ENCODE measurements at regions not wholly inside any gene's neighbourhood (a gene's known extent, or its start where the extent isn't known, plus 50 kb on each side); places are given as distances from the start of the nearest gene placed in this dataset.

- no peak for DNase-seq (ENCODE audit: low read depth in 1 of 2, low spot score in 1 of 2)
These were observed 998.6 kb downstream of the TTLL7 start for GRCh38 chr1:83000286-83000685.

DNA sequence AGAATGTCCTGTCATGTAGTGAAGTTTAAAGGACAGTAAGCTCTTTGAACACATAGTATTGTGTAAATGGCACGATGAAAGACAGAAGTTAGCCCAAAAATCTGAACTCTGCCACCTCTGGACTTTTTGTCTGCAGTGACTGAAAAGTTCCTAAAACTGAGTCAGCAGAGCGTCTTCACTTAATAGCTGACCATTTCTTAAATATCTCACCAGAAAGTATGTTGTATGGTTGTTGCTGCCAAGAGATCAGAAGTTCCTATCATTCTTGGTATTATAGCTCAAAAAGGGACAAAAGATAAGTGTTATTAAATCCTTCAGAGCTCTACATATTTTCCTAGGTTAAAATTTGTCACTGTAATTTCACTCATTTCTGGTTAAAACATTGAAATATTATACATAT is 1003.0 kb downstream of the TTLL7 start:
- DNase-seq (ENCODE audit: low read depth in 1 of 2, low spot score in 1 of 2): no peak

DNA sequence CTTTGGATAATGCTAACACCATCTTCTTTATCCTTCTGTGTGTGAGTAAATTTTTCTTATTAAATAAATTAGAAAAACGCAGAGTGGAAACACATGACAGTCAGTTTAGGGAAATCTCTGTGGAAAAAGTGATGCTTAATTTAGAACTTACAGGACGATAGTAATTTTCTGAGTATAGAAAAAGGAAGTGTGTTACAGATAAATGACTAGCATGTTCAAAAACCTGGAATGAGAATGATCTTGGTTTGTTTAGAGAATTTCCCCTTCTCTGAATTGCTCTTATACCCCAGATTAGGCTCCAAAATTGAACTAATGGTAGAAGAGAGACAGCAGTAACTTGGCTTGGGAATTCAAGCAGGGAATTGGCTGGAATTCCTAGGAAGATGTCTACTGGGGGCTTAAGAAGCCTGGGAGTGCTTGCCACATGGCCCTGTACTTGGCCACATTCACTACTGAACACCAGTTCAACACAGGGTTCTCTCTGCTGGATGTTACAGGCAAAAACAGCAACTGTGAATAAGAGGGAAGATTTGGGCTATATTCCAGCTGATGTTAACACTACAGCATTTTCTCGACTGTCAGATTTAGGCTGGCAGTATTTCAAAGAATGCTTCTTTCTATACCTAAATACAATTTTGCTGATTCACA is 1004.2 kb downstream of the TTLL7 start:
- no peak for DNase-seq (ENCODE audit: low read depth in 1 of 2, low spot score in 1 of 2)

DNA sequence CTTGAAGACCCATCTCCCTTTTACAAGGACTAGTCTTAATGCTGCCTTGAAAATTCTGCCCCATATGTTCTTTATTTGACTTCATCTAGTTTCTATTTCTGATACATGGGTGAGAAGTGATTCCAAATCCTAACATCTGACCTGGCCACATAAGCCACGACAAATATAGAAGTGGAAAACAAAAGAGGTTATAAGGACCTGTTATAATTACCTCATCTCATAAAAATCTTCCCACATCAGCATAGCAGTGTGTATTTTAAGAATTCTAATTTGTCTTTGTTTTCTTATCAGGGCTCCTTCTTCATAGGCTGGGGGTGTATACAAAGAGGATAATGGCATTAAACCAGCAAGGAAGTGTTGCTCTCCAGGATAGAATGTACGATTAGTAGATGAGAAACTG is 1007.4 kb downstream of the TTLL7 start:
- DNase-seq (ENCODE audit: low read depth in 1 of 2, low spot score in 1 of 2): no peak

- no peak for DNase-seq (ENCODE audit: low read depth in 1 of 2, low spot score in 1 of 2)
These were observed 1019.2 kb downstream of the TTLL7 start for GRCh38 chr1:82979593-82980236.

DNA sequence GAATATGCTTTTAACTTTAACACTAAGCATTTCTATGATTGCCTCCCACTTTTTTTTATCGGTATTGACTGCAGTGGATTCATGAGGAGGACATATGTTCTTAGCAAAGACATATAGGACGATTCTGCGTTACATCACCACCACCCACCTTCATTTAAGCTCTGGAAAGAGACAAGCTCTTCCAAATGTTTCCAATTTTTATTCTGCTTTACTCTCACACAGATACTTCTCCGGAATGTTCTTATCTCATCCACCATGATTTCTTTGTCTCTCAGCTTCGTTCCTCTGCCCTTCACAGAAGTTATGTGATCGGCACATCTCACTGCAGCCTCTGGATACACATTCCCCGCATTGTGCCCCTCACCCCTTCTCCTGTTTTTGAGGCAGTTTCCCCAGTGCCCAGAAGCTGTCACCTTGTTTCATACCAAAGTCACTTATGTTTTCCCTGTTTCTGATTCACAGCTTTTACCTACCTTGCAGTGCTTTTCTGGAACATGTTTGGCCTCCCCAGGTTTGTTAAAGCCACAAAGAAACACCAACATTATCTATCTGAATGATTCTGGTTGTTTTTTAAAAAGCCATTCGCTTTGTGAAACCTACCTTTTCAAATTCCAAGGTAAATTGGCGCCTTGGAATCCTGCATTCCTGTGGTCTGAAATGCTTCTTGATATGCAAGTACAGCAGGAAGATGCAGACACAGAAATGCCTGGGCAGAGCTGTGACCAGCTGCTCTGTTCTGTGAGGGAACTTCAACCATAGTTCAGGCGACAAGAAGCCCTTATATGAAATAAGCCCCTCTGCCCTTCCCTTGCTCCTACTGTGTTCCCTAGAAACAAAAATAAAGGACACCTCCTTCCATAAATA is 1020.2 kb downstream of the TTLL7 start:
- no peak for DNase-seq (ENCODE audit: low read depth in 1 of 2, low spot score in 1 of 2)

DNA sequence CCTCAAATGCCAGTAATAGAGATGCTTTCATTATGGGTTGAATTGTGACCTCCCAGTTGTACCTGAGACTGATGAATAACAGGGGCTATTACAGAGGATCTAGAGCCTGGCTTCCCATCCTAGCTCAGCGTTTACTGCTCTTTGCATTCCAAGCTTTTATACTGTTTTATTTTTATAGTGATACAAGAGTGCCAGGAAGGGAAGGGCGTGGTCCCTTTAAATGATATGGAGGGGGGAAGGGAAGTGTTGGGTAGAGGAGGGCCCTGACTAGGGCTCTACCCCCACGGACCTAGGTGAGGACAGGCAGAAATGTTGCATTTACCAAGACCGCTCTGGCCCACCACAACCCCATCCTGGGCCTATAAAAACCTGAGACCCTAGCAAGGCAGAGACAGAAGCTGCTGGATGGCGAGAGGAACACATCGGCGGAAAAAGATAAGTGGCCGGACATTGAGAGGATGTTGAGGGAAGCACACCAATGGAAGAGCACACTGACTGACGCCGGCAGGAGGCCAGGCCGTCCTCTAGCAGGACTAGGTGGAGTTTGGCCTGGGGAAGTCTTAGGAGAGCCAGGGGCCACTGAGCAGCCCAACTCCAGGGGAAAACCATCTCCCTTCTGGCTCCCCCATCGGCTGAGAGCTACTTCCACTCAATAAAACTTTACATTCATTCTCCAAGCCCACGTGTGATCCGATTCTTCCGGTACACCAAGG is 1025.9 kb downstream of the TTLL7 start:
- no peak for DNase-seq (ENCODE audit: low read depth in 1 of 2, low spot score in 1 of 2)

GRCh38 chr1:82969340-82969739 is 1029.6 kb downstream of the TTLL7 start:
- no peak for DNase-seq (ENCODE audit: low read depth in 1 of 2, low spot score in 1 of 2)

GRCh38 chr1:82962658-82963057 is 1036.3 kb downstream of the TTLL7 start:
- DNase-seq (ENCODE audit: low read depth in 1 of 2, low spot score in 1 of 2): no peak

DNA sequence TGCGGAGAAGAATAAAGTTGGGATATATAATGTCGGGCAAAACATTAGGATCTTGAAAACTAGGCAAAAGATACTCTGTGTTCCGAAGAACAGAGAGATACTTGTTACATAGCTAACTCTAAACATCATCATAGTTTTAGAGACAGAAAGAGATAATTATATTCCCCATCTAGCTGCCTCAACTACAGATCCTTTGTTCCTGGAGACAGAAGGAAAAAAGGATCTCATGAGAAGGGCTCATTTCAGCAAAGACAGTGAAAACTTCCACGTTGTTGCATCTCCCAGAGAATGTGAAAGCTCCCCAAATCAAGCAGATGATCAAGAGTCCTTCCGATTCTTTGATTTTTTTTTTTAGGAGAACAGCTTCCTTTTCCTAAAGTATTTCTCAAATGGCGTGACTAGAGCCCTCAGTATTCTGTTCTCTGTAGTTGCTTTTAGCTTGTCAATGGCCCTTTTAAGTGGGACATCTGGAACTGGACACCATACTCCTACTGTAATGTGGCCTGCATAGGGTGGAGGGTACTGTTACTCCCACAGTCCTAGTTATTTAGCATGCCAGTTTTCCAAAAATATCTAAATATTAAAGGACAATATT is 1048.2 kb downstream of the TTLL7 start:
- DNase-seq (ENCODE audit: low read depth in 1 of 2, low spot score in 1 of 2): no peak

GRCh38 chr1:82948386-82948785 is 1050.5 kb downstream of the TTLL7 start:
- DNase-seq (ENCODE audit: low read depth in 1 of 2, low spot score in 1 of 2): no peak

DNA sequence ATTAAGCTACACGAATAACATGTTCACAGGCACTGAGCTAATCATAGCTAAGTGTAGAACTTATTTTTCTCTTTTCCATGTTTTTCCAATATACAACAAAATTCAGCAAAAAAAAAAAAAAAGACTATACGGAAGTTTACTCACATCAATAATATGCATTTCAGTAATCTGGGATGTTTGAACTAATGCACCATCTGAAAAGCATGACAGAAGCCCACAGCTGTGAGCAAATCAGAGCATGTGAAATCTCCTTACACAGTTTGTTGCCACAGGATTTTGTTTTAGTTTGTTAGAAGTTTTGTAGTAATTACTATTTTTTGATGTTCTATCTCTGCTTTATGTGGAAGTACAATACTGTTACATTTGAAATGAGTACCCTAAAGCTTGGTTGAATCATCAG is 1051.7 kb downstream of the TTLL7 start:
- no peak for DNase-seq (ENCODE audit: low read depth in 1 of 2, low spot score in 1 of 2)

GRCh38 chr1:82946096-82946605 is 1052.8 kb downstream of the TTLL7 start:
- no peak for DNase-seq (ENCODE audit: low read depth in 1 of 2, low spot score in 1 of 2)

GRCh38 chr1:82944822-82945221 is 1054.1 kb downstream of the TTLL7 start:
- no peak for DNase-seq (ENCODE audit: low read depth in 1 of 2, low spot score in 1 of 2)

DNA sequence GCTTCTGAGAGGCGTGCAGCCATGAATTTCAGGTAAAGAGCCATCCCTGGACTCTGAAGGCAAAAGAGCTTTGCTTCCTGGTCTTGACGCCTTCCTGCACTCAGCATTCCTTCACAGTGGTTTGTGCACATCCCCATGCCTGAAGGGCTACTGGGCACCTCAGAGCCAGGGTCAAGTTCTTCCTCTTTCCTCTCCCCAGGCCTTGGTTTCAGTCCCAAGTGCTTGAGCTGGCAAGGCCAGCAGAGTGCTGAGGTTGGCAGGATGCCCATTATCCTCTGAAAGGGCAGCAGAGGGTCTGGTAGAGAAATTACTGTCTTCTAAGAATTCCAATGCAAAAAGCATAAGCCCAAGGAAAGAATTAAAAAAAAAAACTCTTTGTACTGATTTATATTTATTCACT is 1064.9 kb downstream of the TTLL7 start:
- no peak for DNase-seq (ENCODE audit: low read depth in 1 of 2, low spot score in 1 of 2)

DNA sequence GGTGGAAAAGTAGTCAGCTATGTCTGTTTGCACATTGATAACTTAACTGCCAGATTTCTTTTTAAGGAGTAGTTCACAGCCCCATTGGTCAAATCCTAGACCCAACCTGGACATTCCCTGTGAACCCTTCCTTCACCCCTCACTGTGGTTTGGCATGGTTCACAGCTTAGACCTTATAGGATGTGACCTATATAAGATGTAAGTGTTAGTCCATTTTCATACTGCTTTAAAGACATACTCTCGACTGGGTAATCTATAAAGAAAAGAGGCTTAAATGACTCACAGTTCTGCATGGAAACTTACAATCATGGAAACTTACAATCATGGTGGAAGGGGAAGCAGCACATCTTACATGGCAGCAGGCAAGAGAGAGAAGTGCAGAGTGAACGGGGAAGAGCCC is 1066.2 kb downstream of the TTLL7 start:
- DNase-seq (ENCODE audit: low read depth in 1 of 2, low spot score in 1 of 2): no peak

- no peak for DNase-seq (ENCODE audit: low read depth in 1 of 2, low spot score in 1 of 2)
These were observed 1066.7 kb downstream of the TTLL7 start for GRCh38 chr1:82932207-82932606.

DNA sequence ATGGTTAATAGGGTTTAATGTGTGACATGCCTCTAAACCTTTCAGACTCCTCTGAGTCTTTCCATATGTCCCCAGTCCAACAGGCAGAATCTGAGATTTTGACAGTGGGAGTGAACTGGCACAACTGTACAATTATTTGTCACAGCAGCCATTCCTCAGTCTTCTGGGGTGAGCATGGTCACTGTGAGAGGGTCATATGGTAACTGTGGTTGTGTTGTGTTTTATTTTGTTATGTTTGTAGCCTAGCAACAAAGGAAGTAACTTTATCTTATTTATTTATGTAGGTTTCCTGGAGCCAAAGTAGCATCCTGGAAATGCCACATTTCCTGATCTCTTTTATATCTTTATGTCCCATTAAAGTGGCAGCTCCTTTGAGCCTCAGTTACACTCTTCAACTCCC is 1067.9 kb downstream of the TTLL7 start:
- DNase-seq (ENCODE audit: low read depth in 1 of 2, low spot score in 1 of 2): no peak

- no peak for DNase-seq (ENCODE audit: low read depth in 1 of 2, low spot score in 1 of 2)
These were observed 1071.2 kb downstream of the TTLL7 start for GRCh38 chr1:82927753-82928152.

DNA sequence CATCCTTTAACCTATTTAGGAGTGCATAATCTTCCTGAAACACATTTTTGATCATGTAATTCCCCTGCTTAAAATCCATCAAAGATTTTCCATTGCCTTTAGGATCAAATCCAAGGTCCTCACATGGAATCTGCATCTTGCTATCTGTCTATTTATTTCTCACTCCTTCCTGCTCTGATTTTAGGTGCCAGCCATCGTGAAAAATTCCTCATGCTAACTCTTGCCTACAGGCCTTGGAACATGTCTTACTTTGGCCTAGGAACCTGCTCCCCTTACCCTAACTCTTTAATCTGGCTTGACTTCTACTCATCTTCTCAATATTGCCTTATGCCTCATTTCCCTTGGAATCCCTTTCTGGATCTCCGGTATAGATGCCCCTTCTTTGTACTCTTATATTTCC is 1074.3 kb downstream of the TTLL7 start:
- DNase-seq (ENCODE audit: low read depth in 1 of 2, low spot score in 1 of 2): no peak

- DNase-seq (ENCODE audit: low read depth in 1 of 2, low spot score in 1 of 2): no peak
These were observed 1075.0 kb downstream of the TTLL7 start for GRCh38 chr1:82923931-82924330.

Measured in activated CD4-positive, alpha-beta T cell treated with anti-CD3 and anti-CD28 coated beads, Interleukin-2, amount 50 U/mL, for 24 hours (primary cell).